ENCODE measurements at regions not wholly inside any gene's neighbourhood (a gene's known extent, or its start where the extent isn't known, plus 50 kb on each side); places are given as distances from the start of the nearest gene placed in this dataset.

DNA sequence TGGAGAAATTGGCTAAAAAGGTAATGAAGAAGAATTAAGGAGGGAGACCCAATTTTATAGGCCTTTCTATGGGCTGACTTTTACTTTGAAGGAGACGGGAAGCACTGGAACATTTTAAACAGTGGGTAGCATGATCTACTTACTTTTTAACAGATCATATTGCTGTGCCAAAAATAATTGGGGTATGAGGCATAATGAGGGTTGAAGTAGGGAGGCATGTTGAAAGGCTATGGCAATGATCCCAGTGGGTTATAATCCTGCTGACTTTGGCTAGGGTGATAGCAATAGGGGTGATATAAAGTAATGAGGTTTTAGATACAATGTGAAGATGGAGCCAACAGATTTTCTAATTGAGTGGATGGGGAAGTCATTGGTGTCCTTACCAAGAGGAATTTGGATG, 73.2 kb downstream of the GPR37 start:
- Histone ChIP-seq H3K4me1 (ENCODE audit: control insufficient read depth, insufficient read depth, low read length) (no peaks in the 10 kb centered on the region), H3K4me3 (ENCODE audit: low read length) (no peak overlapping the region), H3K27ac (ENCODE audit: low read length) (no peak overlapping the region), H3K9me3 (ENCODE audit: control insufficient read depth, low read length) (no peaks in the 10 kb centered on the region), H3K27me3 (ENCODE audit: control insufficient read depth, insufficient read depth) (no peaks in the 10 kb centered on the region)
- intact Hi-C loops (cut with DNase I): no loop called here
- DNase-seq (no peak), ATAC-seq (no peak)
- WGBS: 65% methylated on average over 1 of the region's 1 CpG

DNA sequence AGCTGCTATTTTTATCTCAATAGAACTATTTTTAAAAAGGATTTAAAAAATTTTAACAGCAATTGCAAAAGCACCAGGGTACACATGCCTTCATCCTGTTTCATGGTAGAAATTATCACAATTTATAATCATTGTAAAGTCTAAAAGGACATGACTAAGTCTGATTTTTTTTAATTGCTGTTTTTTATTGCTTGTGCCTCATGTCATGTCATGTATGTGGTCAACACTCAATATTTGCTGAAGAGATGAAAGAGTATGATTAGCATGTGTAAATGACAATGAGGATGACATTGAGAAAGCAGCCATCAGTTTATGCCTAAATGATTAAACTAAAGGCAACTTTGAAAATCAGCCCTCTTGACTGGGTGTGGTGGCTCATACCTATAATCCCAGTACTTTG, 74.8 kb downstream of the GPR37 start:
- no peaks in the 10 kb centered on the region for H3K27me3 ChIP-seq (ENCODE audit: control insufficient read depth, insufficient read depth)
- H3K4me3 ChIP-seq (ENCODE audit: low read length): no peak overlapping the region
- no peaks in the 10 kb centered on the region for H3K9me3 ChIP-seq (ENCODE audit: control insufficient read depth, low read length)
- intact Hi-C loops (cut with DNase I): no loop called here
- H3K27ac ChIP-seq (ENCODE audit: low read length): no peak overlapping the region
- DNase-seq (no peak), ATAC-seq (no peak)
- H3K4me1 ChIP-seq (ENCODE audit: control insufficient read depth, insufficient read depth, low read length): no peaks in the 10 kb centered on the region

DNA sequence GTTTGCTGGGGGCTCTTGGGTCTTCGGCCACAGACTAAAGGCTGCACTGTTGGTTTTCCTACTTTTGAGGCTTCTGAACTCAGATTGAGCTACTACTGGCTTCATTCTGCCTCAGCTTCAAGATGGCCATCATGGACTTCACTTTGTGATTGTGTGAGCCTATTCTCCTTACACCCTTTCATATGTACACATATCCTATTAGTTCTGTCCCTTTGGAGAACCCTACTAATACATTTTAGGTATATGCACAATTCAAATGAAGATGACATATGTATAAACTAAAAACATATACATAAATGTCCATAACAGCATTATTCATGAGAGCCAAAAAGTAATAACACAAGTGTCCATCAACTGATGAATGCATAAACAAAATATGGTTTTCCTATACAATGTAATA, 75.7 kb downstream of the GPR37 start:
- Histone ChIP-seq H3K4me1 (ENCODE audit: control insufficient read depth, insufficient read depth, low read length) (no peaks in the 10 kb centered on the region), H3K4me3 (ENCODE audit: low read length) (no peak overlapping the region), H3K9me3 (ENCODE audit: control insufficient read depth, low read length) (no peaks in the 10 kb centered on the region), H3K27me3 (ENCODE audit: control insufficient read depth, insufficient read depth) (no peaks in the 10 kb centered on the region), H3K27ac (ENCODE audit: low read length) (no peak overlapping the region)
- 87% methylated on average over 1 of the region's 1 CpG for WGBS
- no peak for ATAC-seq
- intact Hi-C loops (cut with DNase I): no loop called here
- DNase-seq: no peak

- 61% methylated on average over 2 of the region's 2 CpGs for WGBS
- Histone ChIP-seq H3K9me3 (ENCODE audit: control insufficient read depth, low read length) (no peaks in the 10 kb centered on the region), H3K27me3 (ENCODE audit: control insufficient read depth, insufficient read depth) (no peaks in the 10 kb centered on the region), H3K4me3 (ENCODE audit: low read length) (no peak overlapping the region), H3K27ac (ENCODE audit: low read length) (no peak overlapping the region), H3K4me1 (ENCODE audit: control insufficient read depth, insufficient read depth, low read length) (no peaks in the 10 kb centered on the region)
- ATAC-seq: no peak
- DNase-seq: no peak
- intact Hi-C loops (cut with DNase I): no loop called here
Observed at GRCh38 chr7:124689523-124689922, 76.1 kb downstream of the GPR37 start.

- H3K4me3 ChIP-seq (ENCODE audit: low read length): no peak overlapping the region
- no peaks in the 10 kb centered on the region for H3K4me1 ChIP-seq (ENCODE audit: control insufficient read depth, insufficient read depth, low read length)
- H3K27ac ChIP-seq (ENCODE audit: low read length): no peak overlapping the region
- ATAC-seq: no peak
- 77% methylated on average over 3 of the region's 3 CpGs for WGBS
- H3K9me3 ChIP-seq (ENCODE audit: control insufficient read depth, low read length): no peaks in the 10 kb centered on the region
- no peaks in the 10 kb centered on the region for H3K27me3 ChIP-seq (ENCODE audit: control insufficient read depth, insufficient read depth)
- intact Hi-C loops (cut with DNase I): no loop called here
- no peak for DNase-seq
Observed at GRCh38 chr7:124688991-124689390, 76.6 kb downstream of the GPR37 start.

GRCh38 chr7:124686543-124687171, 78.9 kb downstream of the GPR37 start:
- no peak overlapping the region for H3K4me3 ChIP-seq (ENCODE audit: low read length)
- no peak for DNase-seq
- intact Hi-C loops (cut with DNase I): no loop called here
- no peak for ATAC-seq
- no peaks in the 10 kb centered on the region for H3K4me1 ChIP-seq (ENCODE audit: control insufficient read depth, insufficient read depth, low read length)
- no peaks in the 10 kb centered on the region for H3K27me3 ChIP-seq (ENCODE audit: control insufficient read depth, insufficient read depth)
- no peaks in the 10 kb centered on the region for H3K9me3 ChIP-seq (ENCODE audit: control insufficient read depth, low read length)
- H3K27ac ChIP-seq (ENCODE audit: low read length): no peak overlapping the region

GRCh38 chr7:124681946-124682345, 83.6 kb downstream of the GPR37 start:
- no peak for ATAC-seq
- no peak overlapping the region for H3K4me3 ChIP-seq (ENCODE audit: low read length)

DNA sequence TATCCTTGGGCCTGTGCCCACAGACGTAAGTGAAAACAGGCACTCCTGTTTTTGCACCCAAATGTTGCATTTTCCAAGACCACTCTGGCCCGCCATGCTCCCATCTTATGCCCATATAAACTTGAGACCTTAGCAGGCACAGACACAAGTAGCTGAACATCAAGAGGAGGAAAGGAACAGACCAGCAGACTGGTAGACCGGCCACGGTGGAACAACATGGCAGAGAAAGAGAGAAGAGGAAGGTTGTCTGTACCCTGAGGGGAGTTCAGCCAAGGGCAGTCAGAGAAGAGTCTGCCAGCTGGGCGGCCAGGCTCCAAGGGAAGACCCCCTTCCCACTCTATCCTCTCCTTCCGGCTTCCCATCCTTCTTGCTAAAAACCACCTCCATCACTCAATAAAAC, 85.3 kb downstream of the GPR37 start:
- ATAC-seq: no peak
- Histone ChIP-seq H3K4me3 (ENCODE audit: low read length) (no peak overlapping the region), H3K27ac (ENCODE audit: low read length) (no peak overlapping the region), H3K9me3 (ENCODE audit: control insufficient read depth, low read length) (no peaks in the 10 kb centered on the region), H3K27me3 (ENCODE audit: control insufficient read depth, insufficient read depth) (no peaks in the 10 kb centered on the region), H3K4me1 (ENCODE audit: control insufficient read depth, insufficient read depth, low read length) (no peaks in the 10 kb centered on the region)
- intact Hi-C loops (cut with DNase I): no loop called here
- 86% methylated on average over 6 of the region's 6 CpGs for WGBS
- no peak for DNase-seq

More at GRCh38 chr7:124681946-124682345, 83.6 kb downstream of the GPR37 start:
- intact Hi-C loops (cut with DNase I): no loop called here
- Histone ChIP-seq H3K9me3 (ENCODE audit: control insufficient read depth, low read length) (no peaks in the 10 kb centered on the region), H3K27me3 (ENCODE audit: control insufficient read depth, insufficient read depth) (no peaks in the 10 kb centered on the region), H3K27ac (ENCODE audit: low read length) (no peak overlapping the region), H3K4me1 (ENCODE audit: control insufficient read depth, insufficient read depth, low read length) (no peaks in the 10 kb centered on the region)
- DNase-seq: no peak
- WGBS: 46% methylated on average over 1 of the region's 1 CpG

GRCh38 chr7:124679586-124680225, 85.9 kb downstream of the GPR37 start:
- WGBS: 69% methylated on average over 8 of the region's 8 CpGs
- Histone ChIP-seq H3K4me3 (ENCODE audit: low read length) (no peak overlapping the region), H3K9me3 (ENCODE audit: control insufficient read depth, low read length) (no peaks in the 10 kb centered on the region), H3K27ac (ENCODE audit: low read length) (no peak overlapping the region), H3K27me3 (ENCODE audit: control insufficient read depth, insufficient read depth) (no peaks in the 10 kb centered on the region), H3K4me1 (ENCODE audit: control insufficient read depth, insufficient read depth, low read length) (no peaks in the 10 kb centered on the region)
- ATAC-seq (no peak), DNase-seq (no peak)
- intact Hi-C loops (cut with DNase I): no loop called here

GRCh38 chr7:124679146-124679545, 86.4 kb downstream of the GPR37 start:
- ATAC-seq: no peak
- no peak overlapping the region for H3K4me3 ChIP-seq (ENCODE audit: low read length)
- H3K27ac ChIP-seq (ENCODE audit: low read length): no peak overlapping the region
- no peaks in the 10 kb centered on the region for H3K27me3 ChIP-seq (ENCODE audit: control insufficient read depth, insufficient read depth)
- 72% methylated on average over 2 of the region's 2 CpGs for WGBS
- intact Hi-C loops (cut with DNase I): no loop called here
- no peak for DNase-seq
- H3K9me3 ChIP-seq (ENCODE audit: control insufficient read depth, low read length): no peaks in the 10 kb centered on the region
- H3K4me1 ChIP-seq (ENCODE audit: control insufficient read depth, insufficient read depth, low read length): no peaks in the 10 kb centered on the region

DNA sequence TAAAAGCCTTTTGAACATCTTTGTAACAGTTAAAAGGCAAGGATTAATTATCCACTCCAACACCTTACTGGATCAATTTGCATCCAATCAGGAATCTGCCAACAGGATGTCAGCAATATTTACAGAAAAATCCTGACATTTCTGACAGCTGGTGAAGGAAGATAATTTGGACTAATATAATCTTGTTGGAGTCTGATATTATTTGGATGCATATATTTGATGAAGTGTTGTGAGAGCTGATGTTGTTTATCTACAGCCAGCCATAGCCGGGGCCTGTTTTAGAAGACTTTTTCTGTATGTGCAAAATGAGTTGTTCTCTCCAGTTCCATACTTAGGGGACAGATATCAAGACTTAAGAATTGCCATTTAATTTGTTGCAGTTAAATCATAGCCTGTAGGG, 91.1 kb downstream of the GPR37 start:
- 55% methylated on average over 1 of the region's 1 CpG for WGBS
- no peak for DNase-seq

GRCh38 chr7:124672011-124672410, 93.6 kb downstream of the GPR37 start:
- Histone ChIP-seq H3K9me3 (ENCODE audit: control insufficient read depth, low read length) (no peaks in the 10 kb centered on the region), H3K4me3 (ENCODE audit: low read length) (no peak overlapping the region), H3K4me1 (ENCODE audit: control insufficient read depth, insufficient read depth, low read length) (no peaks in the 10 kb centered on the region), H3K27ac (ENCODE audit: low read length) (no peak overlapping the region), H3K27me3 (ENCODE audit: control insufficient read depth, insufficient read depth) (no peaks in the 10 kb centered on the region)
- 57% methylated on average over 1 of the region's 1 CpG for WGBS
- no peak for ATAC-seq
- DNase-seq: no peak
- intact Hi-C loops (cut with DNase I): no loop called here

More for the DNA sequence above, 91.1 kb downstream of the GPR37 start:
- Histone ChIP-seq H3K27me3 (ENCODE audit: control insufficient read depth, insufficient read depth) (no peaks in the 10 kb centered on the region), H3K4me3 (ENCODE audit: low read length) (no peak overlapping the region), H3K4me1 (ENCODE audit: control insufficient read depth, insufficient read depth, low read length) (no peaks in the 10 kb centered on the region), H3K9me3 (ENCODE audit: control insufficient read depth, low read length) (no peaks in the 10 kb centered on the region), H3K27ac (ENCODE audit: low read length) (no peak overlapping the region)
- intact Hi-C loops (cut with DNase I): no loop called here
- no peak for ATAC-seq
